Astrocyte of the spinal cord (primary cell): ENCODE measurements at regions not wholly inside any gene's neighbourhood (a gene's known extent, or its start where the extent isn't known, plus 50 kb on each side); places are given as distances from the start of the nearest gene placed in this dataset.

Source experiments
- DNase-seq: peaks from one replicate; pipeline ENCODE4 v3.0.0; 2011; ENCODE audit warnings: low read depth, low spot score
- H3K4me3 ChIP-seq: 2 replicates; pipeline ENCODE4 v1.5.1; 2011; ENCODE audit warnings: low read depth, mild to moderate bottlenecking, low read length, moderate library complexity
- CTCF ChIP-seq: IDR thresholded peaks from 2 replicates; pipeline ENCODE4 v1.5.1; 2012; ENCODE audit warnings: low read depth, mild to moderate bottlenecking, low read length, inconsistent platforms
- in situ Hi-C: cut with HindIII; loops from 2 replicates; pipeline ENCODE4 v1.10.0; 2017; ENCODE audit warnings: low sequenced_read_pairs

GRCh38 chr18:41416044-41416443, 539.0 kb upstream of the PIK3C3 start:
- in situ Hi-C loops: no loop called here
- TF ChIP-seq CTCF: no peak
- H3K4me3 ChIP-seq: no peak overlapping the region
- DNase-seq: no peak

- H3K4me3 ChIP-seq: no peak overlapping the region
- no peak for DNase-seq
- in situ Hi-C loops: no loop called here
- no peak for TF ChIP-seq CTCF
Observed at GRCh38 chr18:41410006-41410405, 545.0 kb upstream of the PIK3C3 start.

GRCh38 chr18:41406834-41407233, 548.2 kb upstream of the PIK3C3 start:
- no peak for TF ChIP-seq CTCF
- H3K4me3 ChIP-seq: no peak overlapping the region
- DNase-seq: no peak
- in situ Hi-C loops: no loop called here

GRCh38 chr18:41396861-41397260, 558.2 kb upstream of the PIK3C3 start:
- H3K4me3 ChIP-seq: no peak overlapping the region
- no peak for DNase-seq
- TF ChIP-seq CTCF: no peak
- in situ Hi-C loops: no loop called here

GRCh38 chr18:41396211-41396610, 558.8 kb upstream of the PIK3C3 start:
- no peak for TF ChIP-seq CTCF
- in situ Hi-C loops: no loop called here
- DNase-seq: no peak
- H3K4me3 ChIP-seq: no peak overlapping the region

- TF ChIP-seq CTCF: peak; percentile 17
- no peak overlapping the region for H3K4me3 ChIP-seq
- in situ Hi-C loops: no loop called here
- no peak for DNase-seq
Observed at GRCh38 chr18:41395695-41396094, 559.3 kb upstream of the PIK3C3 start.
